ENCODE measurements at regions not wholly inside any gene's neighbourhood (a gene's known extent, or its start where the extent isn't known, plus 50 kb on each side); places are given as distances from the start of the nearest gene placed in this dataset.
A peak's percentile ranks its signal among the peaks of the same experiment; 100 is the strongest.
"Not testable (repeated sequence)": the region's sequence is repeated elsewhere in the genome, so short reads cannot be mapped to it uniquely, and the experiment has no call there.

DNA sequence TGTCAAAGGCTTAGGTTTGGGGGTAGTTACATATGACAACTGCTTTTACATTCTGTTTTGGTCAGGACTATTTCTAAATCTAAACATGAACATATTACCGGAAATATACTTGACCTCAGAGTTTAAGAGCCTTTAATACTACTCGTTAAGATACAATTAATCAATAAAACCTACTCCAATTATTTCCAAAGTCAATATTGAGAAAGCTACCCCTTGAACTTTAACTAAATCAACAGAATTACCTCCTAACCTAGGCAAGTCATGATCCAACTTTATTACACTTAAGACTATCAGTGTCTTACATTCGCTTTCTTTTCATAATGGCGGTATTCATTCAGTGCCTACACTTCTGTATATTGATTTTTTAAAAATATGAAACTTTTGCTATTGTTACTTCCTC is 107.7 kb downstream of the RAP2B start:
- DNase-seq: no peak

DNA sequence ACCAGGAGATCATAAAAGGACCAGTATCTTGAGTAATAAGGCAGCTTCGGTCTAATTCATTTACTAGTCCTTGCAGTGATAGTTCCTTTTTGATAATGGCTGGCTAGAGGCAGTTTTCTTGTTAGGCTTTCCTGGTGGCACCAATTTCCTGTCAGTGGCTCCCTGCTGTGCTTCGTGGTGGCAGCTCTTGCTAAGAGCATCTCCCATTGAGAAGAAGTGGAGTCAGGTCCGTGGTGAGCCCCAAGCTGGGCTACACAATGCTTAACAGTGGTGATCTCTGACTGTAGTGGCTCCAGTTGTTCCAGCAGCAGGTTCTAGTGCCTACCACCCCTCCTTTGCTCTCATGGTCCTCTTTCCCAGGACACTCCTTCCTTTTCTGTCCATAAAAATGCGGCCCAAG is 111.2 kb downstream of the RAP2B start:
- DNase-seq: no peak

DNA sequence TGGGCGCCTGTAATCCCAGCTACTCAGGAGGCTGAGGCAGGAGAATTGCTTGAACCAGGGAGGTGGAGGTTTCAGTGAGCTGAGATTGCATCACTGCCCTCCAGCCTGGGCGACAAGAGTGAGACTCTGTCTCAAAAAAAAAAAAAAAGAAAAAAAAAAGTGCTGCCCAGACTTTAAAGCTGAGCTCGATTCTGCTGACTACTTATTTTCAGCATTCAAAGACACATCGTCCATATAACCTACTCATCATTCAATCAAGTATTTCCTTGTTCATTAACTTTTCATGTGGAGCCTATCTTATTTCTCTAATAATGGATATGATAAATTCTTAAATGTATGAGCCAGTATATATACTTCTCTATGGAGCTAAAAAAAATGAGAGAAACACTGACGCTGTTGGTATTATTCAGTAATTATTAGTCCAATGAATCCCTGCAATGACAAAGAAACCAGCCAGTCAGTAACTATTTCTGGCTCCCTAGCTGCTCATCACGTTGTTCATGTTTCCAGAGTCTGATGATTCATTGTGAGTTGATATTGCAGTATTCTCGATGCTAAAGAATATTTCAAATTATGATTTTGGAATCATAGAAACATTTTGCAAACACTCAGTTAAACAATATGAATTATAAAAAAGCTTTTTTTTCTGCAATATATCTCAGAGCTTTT is 111.9 kb downstream of the RAP2B start:
- no peak for DNase-seq

DNA sequence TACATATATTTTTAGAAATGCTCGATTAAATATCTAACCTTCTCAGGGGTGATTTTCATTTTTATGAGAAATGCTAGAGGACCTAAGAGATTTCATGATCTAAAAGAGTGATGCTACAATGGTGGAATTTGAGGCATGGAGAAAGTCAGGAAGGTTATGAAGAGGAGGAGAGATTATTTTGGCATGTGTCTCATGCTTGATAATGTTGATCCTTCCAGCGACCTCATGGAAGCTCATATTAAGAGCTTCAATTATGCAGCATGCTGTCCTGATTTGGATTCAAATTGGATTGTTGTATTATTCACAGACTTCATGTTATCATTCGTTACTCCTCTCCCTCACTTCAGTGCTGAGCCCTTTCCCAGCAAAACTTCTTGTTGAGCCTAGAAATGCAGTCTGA is 112.5 kb downstream of the RAP2B start:
- DNase-seq: no peak

DNA sequence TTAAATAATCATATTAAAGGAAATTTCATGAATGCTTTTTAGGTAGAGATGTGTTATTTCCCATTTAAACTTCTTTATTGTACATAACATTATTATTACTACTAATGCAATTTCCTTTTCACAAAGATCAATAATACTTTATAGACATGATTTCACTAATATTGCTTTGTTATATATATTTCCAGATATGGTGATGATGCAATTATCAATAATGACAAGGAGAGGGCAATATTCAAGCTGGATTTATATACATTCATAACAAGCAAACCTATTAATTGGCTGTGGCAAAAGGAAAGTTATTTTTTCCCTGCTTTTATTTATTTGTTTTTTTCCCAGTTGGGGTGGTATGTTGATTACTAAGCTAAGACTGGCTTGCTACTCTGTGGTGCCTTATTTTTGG is 113.5 kb downstream of the RAP2B start:
- DNase-seq: no peak

DNA sequence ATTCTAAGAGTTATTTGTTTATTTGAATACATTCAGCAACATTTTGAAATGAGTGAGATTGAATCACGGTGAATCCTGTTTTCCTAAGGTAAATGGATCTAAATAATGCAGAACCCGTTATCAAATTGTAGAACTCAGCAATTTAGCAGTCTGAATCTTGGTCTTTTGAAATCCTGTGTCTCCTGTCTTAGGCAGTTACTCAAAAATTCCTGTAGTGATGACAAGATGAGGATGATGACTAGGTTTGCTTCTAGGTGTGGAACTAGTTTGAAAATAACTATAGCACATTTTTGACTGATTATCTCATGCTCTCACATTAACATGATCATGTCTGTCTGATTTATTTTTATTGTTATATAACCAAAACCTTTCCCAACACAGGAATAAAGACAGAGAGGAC is 115.0 kb downstream of the RAP2B start:
- DNase-seq: no peak

DNA sequence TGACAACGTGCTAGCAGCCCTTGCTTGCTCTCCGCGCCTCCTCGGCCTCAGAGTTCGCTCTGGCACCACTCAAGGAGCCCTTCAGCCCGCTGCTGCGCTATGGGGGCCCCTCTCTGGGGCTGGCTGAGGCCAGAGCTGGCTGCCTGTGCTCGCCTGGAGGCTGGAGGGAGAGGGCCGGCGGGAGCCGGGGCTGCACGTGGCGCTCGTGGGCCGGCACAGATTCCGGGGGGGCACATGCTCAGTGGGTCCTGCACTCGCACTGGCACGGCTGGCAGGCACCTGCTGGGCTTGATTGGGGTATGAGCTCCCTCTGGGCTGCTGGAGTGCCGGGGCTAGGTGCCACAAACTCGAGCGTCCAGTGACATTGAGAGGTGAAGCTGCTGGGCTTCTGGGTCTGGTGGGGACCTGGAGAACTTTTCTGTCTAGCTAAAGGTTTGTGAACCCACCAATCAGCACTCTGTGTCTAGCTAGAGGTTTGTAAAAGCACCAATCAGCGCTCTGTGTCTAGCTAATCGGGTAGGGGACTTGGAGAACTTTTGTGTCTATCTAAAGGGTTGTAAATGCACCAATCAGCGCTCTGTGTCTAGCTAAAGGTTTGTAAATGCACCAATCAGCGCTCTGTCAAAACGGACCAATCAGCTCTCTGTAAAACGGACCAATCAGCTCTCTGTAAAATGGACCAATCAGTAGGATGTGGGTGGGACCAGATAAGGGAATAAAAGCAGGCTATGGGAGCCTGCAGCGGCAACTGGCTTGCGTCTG is 119.4 kb downstream of the RAP2B start:
- DNase-seq: not testable (repeated sequence)

DNA sequence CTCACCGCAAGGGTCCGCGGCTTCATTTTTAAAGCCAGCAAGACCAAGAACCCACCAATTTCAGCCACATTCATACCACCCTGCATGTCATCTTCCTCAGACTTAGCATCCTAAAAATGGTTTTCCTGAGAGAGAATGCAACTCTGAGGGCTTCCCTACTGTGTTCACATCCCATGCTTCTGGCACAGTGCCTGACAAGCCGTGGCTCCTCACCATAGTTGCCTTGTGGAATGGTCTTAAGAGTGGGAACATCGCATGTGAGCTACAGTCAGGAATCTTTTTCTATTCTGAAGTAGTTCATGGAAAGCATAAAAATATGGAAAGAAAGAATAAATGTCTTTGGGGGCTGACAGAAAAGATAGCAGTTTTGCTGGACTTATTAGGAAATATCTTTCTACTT is 120.3 kb downstream of the RAP2B start:
- DNase-seq: no peak

DNA sequence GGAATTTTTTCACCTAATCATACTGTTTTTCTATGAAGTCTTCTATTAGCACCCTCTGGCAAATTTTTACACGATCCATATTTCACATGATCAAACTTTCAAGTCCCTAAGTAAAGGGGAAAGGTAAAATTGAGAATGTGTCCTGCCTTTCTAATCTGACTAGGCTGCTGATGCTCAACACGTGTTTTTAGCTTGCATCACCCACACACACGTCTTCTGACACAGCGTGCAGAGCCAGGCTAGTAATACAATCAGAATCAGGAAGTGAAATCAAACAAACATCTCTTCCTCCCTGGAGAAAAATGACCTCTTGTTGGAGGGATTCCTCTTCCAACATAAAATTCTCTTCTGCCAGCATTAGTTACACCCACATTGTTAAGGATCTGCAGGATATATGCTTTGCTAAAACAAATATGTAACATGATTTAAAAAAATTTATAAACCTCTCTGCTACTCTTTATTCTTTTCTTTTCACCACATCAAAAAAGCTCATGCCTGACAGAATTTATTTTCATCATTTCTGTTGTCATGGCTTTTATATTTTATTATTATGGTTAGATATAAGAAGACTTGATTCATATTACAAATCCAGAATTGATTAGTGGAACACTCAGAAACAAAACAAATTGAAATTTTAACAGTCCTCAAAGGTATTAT is 122.4 kb downstream of the RAP2B start:
- peak; percentile 63 for DNase-seq

DNA sequence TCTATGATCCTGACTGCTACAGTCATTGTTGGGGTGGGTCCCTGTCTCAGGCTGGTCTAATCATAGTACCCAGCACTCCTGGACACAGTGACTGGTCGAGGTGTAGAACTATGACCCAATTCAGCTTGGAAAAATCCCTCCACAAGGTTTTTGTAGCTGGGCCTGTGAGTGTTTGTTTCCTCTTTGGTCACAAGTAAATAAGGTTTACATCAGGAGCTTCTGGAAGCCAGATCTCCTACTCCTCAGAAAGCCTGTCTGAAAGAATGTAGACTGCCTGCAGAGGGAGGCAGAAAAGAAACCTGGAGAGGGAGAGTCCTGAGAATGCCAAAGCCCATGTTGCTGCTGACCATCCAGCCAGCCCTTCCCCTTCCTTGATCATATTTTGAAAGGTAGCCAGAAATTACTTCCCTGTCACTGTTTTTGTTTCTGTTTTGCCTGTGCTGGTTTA is 123.2 kb downstream of the RAP2B start:
- DNase-seq: no peak

DNA sequence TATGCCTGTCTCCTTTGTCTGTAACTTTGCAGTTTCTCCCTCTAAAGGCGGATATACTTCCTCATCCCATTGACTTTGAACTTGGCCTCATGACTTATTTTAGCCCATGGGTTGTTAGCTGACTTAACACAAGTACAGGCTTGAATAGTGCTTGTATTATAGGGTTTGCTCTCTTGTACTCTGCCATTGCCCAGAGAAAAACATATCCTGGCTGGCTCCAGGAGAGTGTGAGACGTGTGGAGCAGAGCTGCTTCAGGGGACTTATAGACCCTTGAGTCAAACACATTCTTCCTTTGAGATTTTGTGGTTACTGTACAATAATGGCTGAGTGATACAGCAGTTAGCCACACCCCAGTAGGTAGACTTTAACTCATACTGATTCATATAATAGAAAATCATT is 124.0 kb downstream of the RAP2B start:
- DNase-seq: no peak

DNA sequence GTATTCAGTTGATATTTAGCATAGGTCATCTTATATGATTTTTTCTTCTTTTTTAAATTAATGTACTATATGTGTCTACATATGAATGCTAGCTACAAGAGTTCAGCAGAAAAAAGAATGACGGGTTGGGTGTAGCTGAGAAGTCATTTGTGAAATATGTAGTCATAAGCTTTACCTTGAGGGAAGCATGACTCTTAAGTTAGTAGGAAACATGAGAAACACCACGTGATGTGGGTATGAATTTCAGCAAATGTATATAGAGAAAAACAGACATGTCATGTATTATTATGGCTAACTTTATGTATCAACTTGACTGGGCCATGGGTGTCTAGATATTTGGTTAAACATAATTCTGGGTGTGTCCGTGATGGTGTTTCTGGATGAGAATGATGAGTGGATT is 125.0 kb downstream of the RAP2B start:
- DNase-seq: no peak

DNA sequence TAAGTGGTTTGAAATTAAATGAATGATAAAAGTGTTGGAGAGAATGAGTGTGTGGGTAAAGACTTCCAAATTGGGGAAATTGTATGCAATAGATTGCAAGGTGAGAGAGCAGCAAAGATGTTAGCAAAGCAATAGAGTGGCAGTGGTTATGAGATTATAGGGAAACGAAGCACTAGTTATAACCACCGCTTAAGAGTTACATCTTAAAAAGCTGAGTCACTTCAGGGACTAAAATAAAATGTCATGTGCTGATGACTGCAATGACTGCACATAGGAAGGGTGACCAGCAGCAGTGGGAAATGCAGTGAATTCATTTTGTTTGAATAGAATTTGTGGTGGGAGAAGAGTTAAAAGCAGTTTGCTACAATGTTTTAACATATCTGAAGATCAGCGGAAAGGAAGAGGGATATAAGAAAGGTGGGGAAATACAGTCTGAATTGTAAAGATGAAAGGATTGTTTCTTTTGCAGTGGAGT is 127.3 kb downstream of the RAP2B start:
- DNase-seq: peak; percentile 81

DNA sequence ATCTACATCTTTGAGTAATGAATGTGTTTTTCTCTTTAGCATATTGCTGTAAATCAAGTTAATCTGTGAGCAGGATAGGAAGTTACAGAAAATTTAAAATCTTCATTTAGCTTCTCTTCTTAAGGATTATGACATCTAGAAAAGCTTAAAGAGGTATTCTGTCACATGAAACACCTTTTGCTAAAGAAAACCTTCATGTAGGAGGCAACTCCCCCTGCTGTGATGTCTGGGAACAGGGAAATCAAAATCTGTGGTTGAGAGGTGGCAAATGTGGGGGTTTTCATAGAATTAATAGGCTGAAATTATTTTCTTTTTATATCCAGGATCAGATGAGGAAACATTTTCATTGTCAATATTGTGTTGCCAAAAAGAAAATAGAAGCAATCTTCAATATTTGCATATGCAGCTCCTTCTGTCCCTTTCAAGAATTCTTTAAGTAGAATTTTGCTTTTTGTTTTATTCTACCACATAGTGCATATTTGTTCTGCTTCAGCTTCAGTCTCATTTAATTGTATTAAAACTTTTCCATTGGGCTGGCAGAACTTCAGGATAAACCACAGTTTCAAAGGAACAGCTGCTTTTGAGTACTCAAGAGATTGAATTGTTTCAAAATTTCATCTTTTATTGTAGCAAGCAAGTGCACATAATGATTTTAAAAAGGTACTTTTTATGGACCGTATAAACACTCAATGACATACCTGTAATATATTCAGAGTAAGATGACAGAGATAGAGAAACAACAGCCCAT is 128.4 kb downstream of the RAP2B start:
- DNase-seq: peak; percentile 30

DNA sequence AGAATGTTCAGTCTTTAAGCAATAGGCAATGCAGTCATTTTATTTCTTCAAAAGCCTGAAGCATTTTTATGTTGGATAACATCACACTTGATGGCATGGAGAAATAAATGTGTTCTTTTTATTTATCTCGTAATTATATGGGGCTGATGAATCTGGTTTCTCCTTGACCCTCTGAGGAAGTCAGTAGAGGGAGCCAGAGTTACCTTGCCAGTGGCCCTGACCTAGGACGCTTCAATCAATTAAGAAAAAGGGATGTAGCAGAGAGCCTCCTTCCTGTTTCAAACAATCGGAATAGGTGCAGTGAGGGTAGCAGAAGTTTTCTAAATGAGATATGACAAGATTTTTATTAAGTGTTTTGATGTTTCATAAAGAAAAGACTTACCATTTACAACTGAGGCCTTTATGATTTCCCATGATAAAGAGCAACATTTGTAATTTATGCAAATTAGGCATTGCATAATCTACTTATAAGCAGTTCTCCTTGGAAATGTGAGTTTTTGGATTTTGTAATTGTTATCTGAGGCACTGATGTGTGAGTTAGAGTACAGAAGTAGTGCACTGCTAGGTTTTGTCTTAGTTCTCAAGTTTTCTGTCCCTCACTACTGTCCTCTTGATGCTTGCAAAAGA is 129.1 kb downstream of the RAP2B start:
- peak; percentile 59 for DNase-seq

DNA sequence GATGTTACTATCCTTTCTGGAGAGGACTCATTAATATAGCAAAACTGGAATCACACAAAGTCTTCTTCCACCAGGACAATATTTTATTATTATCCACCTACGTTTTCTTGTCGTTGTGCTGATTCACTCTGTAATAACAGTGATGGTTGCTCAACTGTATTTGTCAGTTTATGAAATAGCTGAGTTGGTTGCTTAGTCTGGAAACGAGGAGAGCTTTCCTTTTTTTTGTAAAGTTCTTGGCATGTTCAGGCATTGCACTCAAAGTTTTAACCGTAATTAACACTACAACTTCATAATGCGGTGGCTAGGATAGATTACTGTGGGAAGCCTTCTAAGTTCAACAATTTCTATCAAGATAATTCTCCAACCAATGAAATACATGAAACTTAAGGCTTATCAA is 131.2 kb downstream of the RAP2B start:
- DNase-seq: peak; percentile 13

DNA sequence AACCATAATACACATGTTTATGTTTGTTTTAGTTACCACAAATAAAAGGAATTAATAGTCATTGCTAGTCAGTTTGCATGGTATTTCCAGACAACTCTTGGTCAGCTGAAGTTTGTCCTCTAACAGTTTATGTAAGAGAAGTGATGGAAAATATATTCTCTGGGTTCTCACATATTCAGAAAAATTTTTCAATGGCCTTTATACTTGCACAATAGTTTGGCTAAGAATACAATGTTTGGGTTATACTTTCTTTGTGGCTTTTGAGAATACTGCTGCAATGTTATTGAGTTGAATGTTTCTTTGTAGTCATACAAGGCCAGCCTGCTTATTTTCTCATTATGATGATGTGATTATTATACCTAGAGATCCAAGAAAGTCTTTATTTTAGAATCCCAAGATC is 133.9 kb downstream of the RAP2B start:
- DNase-seq: no peak

DNA sequence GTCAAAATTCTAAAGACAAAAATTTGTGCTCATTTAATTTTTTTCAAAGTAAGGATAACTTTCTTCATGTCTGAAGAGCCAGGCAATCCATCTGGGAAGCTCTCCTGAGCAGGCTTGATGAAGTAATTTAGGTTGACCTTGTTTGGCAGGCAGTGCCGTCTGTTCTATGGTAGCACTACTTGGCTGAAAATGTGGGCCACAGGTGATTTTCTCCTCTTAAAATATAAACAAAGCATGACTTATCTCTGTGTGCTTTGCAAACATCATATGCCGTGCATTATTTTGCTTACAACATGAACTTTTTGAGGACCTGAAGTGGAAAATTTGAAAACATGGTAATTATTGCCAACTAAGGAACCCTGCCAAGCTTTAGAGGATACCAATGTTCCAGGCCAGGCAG is 143.2 kb downstream of the RAP2B start:
- no peak for DNase-seq

DNA sequence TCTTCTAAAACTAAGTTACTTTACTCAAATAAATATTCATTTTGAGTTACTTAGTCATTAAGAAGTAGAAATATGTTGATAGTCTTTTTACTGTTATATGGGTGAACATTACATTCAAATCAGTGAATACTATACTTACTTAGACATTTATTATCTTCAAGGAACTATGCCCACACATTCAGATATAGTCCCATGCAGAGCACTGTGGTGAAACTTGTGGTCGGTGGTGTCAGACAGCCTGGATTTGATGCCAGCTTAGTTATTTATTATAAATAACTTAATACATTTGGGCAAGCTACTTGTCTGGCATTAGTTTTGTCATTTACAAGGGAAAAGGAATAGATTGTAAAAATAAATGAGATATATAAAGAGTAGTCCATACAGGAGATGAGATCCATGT is 149.5 kb downstream of the RAP2B start:
- DNase-seq: peak; percentile 45

DNA sequence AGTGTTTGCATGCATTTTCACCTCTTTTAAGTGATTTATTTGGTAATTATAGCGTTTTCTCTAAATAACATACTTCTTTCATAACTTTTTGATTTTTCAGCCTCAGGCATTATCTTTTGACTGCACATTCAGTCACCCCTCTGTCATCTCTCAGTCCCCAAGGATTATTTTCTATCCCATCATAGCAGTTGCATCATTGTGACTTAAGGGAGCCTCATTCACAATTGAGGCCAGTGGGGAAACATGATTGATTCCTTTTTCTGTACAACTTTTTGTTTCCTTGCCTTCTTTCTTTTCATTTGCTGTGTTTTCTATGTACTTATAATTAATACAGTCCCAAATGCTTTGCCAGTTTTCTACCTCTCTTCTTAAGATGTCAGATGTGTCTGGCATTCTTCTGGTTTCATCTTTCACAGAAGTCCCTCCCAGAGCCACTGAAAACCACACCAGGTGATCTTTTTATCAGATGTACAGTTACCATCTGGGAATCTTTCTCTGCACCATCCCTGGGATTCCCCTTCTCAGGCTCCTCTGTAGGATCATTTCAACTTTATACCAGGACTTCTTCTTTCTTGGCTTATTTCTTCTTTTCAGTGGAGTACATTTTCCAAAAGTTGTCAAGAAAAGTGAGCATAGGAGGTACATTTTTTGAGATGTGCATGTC is 151.4 kb downstream of the RAP2B start:
- DNase-seq: no peak

DNA sequence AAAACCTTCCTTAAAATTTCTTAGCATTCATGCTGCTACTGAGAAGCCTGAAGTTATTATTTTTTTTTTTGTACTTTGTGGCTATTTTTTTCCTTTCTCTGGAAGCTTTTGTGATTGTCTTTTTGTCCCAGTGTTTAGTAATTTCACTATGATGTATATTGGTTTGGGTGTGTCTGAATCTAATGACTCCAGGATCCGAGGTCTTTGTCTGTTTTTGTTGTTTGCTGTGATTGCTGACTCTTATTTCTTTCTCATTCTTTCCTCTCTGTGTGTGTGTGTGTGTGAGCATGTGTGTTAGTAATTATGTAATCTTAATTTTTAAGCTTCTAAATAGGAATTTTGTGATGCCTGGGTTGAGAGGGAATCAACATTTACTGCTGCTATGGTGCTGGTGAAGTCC is 152.0 kb downstream of the RAP2B start:
- DNase-seq: no peak

DNA sequence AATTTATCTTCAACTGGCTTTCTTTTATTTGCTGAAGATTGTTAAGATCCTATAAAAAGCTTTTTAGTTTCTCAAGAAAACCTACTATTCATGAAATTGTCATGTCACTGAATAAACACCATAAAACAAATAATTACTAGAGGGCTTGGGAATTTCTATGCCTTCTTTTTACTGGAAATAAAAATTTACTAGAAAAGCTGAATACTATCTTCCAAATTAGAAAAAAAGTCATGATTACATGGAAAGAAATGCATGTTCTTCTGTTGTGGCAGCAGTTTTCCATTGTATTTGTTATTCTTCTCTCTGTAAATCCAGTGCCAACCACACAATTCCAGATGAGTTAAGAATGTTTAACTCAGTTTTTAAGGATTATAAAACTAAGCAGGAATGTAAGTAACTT is 153.8 kb downstream of the RAP2B start:
- no peak for DNase-seq
